Muscle of back (tissue), 3 donors: ENCODE measurements at regions not wholly inside any gene's neighbourhood (a gene's known extent, or its start where the extent isn't known, plus 50 kb on each side); places are given as distances from the start of the nearest gene placed in this dataset.
A peak's percentile ranks its signal among the peaks of the same experiment; 100 is the strongest.

Experiments used
- DNase-seq, 3 donors: peaks; one replicate each; pipeline versions ENCODE4 v3.0.0 to v3.0.0-alpha.2; 2013

- no peak for DNase-seq
Observed at GRCh38 chr11:134625151-134625550, 213.1 kb upstream of the B3GAT1 start.

- no peak for DNase-seq
Observed at GRCh38 chr11:134624166-134624920, 212.3 kb upstream of the B3GAT1 start.

- no peak for DNase-seq
Observed at GRCh38 chr11:134623711-134624110, 211.7 kb upstream of the B3GAT1 start.

GRCh38 chr11:134622458-134622857, 210.4 kb upstream of the B3GAT1 start:
- DNase-seq = no peak

- DNase-seq = no peak
Observed at GRCh38 chr11:134617360-134617759, 205.3 kb upstream of the B3GAT1 start.

- DNase-seq = no peak
Observed at GRCh38 chr11:134616038-134616437, 204.0 kb upstream of the B3GAT1 start.

GRCh38 chr11:134615041-134615615, 203.1 kb upstream of the B3GAT1 start:
- no peak for DNase-seq

- DNase-seq = no peak
Observed at GRCh38 chr11:134614141-134614540, 202.1 kb upstream of the B3GAT1 start.

GRCh38 chr11:134613646-134614045, 201.6 kb upstream of the B3GAT1 start:
- DNase-seq = no peak

- DNase-seq = no peak
Observed at GRCh38 chr11:134612140-134613030, 200.3 kb upstream of the B3GAT1 start.

- DNase-seq = no peak
Observed at GRCh38 chr11:134611537-134611936, 199.5 kb upstream of the B3GAT1 start.

- no peak for DNase-seq
Observed at GRCh38 chr11:134610116-134610910, 198.3 kb upstream of the B3GAT1 start.

- no peak for DNase-seq
Observed at GRCh38 chr11:134609361-134610115, 197.5 kb upstream of the B3GAT1 start.

GRCh38 chr11:134607963-134608750, 196.1 kb upstream of the B3GAT1 start:
- no peak for DNase-seq

GRCh38 chr11:134606251-134606650, 194.2 kb upstream of the B3GAT1 start:
- no peak for DNase-seq

GRCh38 chr11:134604886-134605285, 192.8 kb upstream of the B3GAT1 start:
- DNase-seq = no peak

- peak in 1 of 3 donors; percentile 55 for DNase-seq
Observed at GRCh38 chr11:134599299-134599771, 187.3 kb upstream of the B3GAT1 start.

GRCh38 chr11:134598368-134598767, 186.3 kb upstream of the B3GAT1 start:
- DNase-seq = no peak

- DNase-seq = no peak
Observed at GRCh38 chr11:134597452-134597851, 185.4 kb upstream of the B3GAT1 start.

GRCh38 chr11:134596404-134596803, 184.4 kb upstream of the B3GAT1 start:
- no peak for DNase-seq
